Adrenal gland (tissue), 9 donors: ENCODE measurements at regions not wholly inside any gene's neighbourhood (a gene's known extent, or its start where the extent isn't known, plus 50 kb on each side); places are given as distances from the start of the nearest gene placed in this dataset.

ENCODE experiments used
- DNase-seq, 7 donors: peaks; one replicate each; pipeline ENCODE4 v3.0.0-alpha.2; 2019 to 2020
- H3K27ac ChIP-seq, 5 donors: fragments of 200-600 bp; sonication (generic) in 4 of 5; 1 replicate in 3 of 5; 2 replicates in 2 of 5; pipeline versions ENCODE4 v1.5.1 to v1.8.0; 2016 to 2020; ENCODE audit warnings: mild to moderate bottlenecking in 1 of 5
- H3K27me3 ChIP-seq: fragments of 200-600 bp; 2 replicates; pipeline ENCODE4 v1.8.0; 2021
- H3K36me3 ChIP-seq, 2 donors: fragments of 200-600 bp; replicated peaks in 1 of 2; 1 replicate in 1 of 2; 2 replicates in 1 of 2; pipeline versions ENCODE4 v1.5.1 to v1.8.0; 2018 to 2022
- H3K4me1 ChIP-seq, 2 donors: fragments of 200-600 bp; replicated peaks in 1 of 2; 1 replicate in 1 of 2; 2 replicates in 1 of 2; pipeline versions ENCODE4 v1.5.1 to v1.8.0; 2018 to 2021
- H3K4me3 ChIP-seq, 4 donors: fragments of 200-600 bp; sonication (generic) in 3 of 4; one replicate each; pipeline ENCODE4 v1.5.1; 2016 to 2018
- H3K9me3 ChIP-seq, 3 donors: fragments of 200-600 bp; sonication (generic) in 1 of 3; replicated peaks in 1 of 3; 1 replicate in 2 of 3; 2 replicates in 1 of 3; pipeline versions ENCODE4 v1.5.1 to v1.8.0; 2016 to 2021
- POLR2A ChIP-seq, 2 donors: fragments of 450-650 bp; IDR thresholded peaks; one replicate each; pipeline ENCODE4 v1.6.1; 2017; ENCODE audit warnings: antibody characterized with exemption in 2 of 2, mild to moderate bottlenecking in 2 of 2, moderate library complexity in 1 of 2
- WGBS, 4 donors: extraction: QIAGEN DNeasy Blood & Tissue Kit in 2 of 4; methylation state at CpG; one replicate each; pipeline versions ENCODE4 v1.1.5 to v1.1.7; 2013 to 2017; 5-methylcytosine and 5-hydroxymethylcytosine counted together
- intact Hi-C, 2 donors: fragments of 100-400 bp; cut with DNase I; formaldehyde crosslinking; loops; one replicate each; pipeline versions ENCODE4 v1.14.1 to v1.15.0; 2022 to 2023
- TF ChIP-seq, protein P1 (sequence below), 6 experiments: fragments of 450-650 bp in 4 of 6; fragments of 200-600 bp in 2 of 6; sonication (generic) in 1 of 6; IDR thresholded peaks; 1 replicate in 5 of 6; 2 replicates in 1 of 6; pipeline versions ENCODE4 v1.5.1 to v1.8.0; 2016 to 2021; ENCODE audit warnings: antibody characterized with exemption in 6 of 6, mild to moderate bottlenecking in 2 of 6, moderate library complexity in 1 of 6
- donor health status: healthy with polysubstance abuse.
- donor health status: Bipolar disorder and iron deficiency.
- donor health status: DM: yes; HTN: yes; CAD: no.
- donor health status: DM: no; HTN: no; CAD: no.
- donor health status: DM: no; HTN: no; CAD: no.

DNA sequence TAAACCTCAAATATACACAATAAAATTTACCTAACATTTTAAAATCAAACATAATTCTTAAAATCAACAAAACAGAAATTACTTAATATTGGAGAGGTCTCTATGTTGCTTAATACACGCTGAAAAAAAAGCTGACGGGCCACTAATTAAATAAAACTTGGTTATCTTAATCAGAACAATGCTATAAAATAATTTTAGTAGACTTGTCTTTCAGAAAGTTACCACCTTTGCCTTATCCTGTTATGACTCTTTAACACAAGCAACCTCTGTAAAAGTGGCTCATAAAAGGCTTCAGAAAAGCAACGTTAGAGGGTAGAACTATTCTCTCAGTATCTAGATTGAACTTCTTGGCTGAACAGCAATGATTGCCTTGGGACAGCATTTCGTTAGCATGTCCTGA lies 251.0 kb upstream of the RIOK2 start:
- H3K27ac ChIP-seq, result no peak overlapping the region
- H3K27me3 ChIP-seq, result no peaks in the 10 kb centered on the region
- H3K36me3 ChIP-seq, result no peaks in the 10 kb centered on the region
- TF ChIP-seq, protein P1, sequence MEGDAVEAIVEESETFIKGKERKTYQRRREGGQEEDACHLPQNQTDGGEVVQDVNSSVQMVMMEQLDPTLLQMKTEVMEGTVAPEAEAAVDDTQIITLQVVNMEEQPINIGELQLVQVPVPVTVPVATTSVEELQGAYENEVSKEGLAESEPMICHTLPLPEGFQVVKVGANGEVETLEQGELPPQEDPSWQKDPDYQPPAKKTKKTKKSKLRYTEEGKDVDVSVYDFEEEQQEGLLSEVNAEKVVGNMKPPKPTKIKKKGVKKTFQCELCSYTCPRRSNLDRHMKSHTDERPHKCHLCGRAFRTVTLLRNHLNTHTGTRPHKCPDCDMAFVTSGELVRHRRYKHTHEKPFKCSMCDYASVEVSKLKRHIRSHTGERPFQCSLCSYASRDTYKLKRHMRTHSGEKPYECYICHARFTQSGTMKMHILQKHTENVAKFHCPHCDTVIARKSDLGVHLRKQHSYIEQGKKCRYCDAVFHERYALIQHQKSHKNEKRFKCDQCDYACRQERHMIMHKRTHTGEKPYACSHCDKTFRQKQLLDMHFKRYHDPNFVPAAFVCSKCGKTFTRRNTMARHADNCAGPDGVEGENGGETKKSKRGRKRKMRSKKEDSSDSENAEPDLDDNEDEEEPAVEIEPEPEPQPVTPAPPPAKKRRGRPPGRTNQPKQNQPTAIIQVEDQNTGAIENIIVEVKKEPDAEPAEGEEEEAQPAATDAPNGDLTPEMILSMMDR (IDR thresholded peaks at IDR 0.05), result no peak
- no peak for TF ChIP-seq POLR2A (IDR thresholded peaks at IDR 0.05)
- no peaks in the 10 kb centered on the region for H3K4me1 ChIP-seq
- DNase-seq, result no peak
- intact Hi-C loops, result no loop called here
- no peaks in the 10 kb centered on the region for H3K9me3 ChIP-seq
- 58% methylated on average over 4 of the region's 4 CpGs for WGBS, 4 donors
- H3K4me3 ChIP-seq, result no peak overlapping the region

DNA sequence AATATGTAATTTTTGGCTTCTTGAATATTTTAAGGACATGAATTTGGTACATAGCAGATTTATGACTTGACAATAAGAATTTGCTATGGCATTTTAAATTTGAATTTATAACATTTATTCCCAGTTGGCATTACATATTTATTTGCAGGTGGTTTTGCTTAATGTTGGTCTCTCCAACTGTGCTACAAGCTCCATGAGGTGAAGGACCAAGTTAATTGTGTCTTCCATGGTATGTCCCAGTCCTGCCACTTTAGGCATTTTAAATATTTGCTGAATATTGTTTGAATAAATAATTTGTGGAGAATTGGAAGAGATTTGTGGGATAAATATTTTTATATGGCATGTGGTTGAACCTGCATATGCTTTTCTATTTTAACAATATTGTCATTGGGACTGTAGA lies 253.4 kb upstream of the RIOK2 start:
- no peaks in the 10 kb centered on the region for H3K9me3 ChIP-seq
- H3K4me3 ChIP-seq, result no peak overlapping the region
- H3K36me3 ChIP-seq, result no peaks in the 10 kb centered on the region
- DNase-seq, result no peak
- intact Hi-C loops, result no loop called here
- H3K27ac ChIP-seq, result no peak overlapping the region
- TF ChIP-seq, protein P1 (IDR thresholded peaks at IDR 0.05), result no peak
- TF ChIP-seq POLR2A (IDR thresholded peaks at IDR 0.05), result no peak
- no peaks in the 10 kb centered on the region for H3K4me1 ChIP-seq
- no peaks in the 10 kb centered on the region for H3K27me3 ChIP-seq

DNA sequence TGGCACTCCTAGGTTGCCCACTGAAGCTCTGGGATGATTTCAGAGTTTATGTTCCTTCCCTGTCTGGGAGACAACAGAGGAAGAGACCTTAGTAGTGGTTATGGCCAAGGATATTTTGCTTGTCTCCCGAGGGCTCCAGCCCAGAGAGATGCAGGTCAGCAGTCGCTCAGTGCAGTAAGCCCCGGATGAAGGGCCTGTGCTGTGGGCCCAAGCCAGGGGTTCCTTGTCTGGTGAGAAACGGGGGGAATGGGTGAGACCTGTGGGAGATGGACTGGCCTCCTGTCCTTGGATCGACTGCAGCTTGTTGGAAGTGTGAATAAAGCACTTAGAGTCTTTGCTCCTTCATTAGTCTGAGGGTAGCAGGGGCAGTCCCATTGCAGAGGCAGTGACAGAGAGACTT lies 260.7 kb upstream of the RIOK2 start:
- TF ChIP-seq, protein P1 (IDR thresholded peaks at IDR 0.05), result no peak
- no peak for TF ChIP-seq POLR2A (IDR thresholded peaks at IDR 0.05)
- Histone ChIP-seq H3K27ac (no peak overlapping the region), H3K27me3 (no peaks in the 10 kb centered on the region), H3K4me1 (no peaks in the 10 kb centered on the region), H3K9me3 (no peaks in the 10 kb centered on the region), H3K36me3 (no peaks in the 10 kb centered on the region), H3K4me3 (no peak overlapping the region)
- WGBS, 4 donors, result 67 to 93% (median 75%) methylated on average over 5 of the region's 5 CpGs
- intact Hi-C loops, result no loop called here
- DNase-seq, result no peak

DNA sequence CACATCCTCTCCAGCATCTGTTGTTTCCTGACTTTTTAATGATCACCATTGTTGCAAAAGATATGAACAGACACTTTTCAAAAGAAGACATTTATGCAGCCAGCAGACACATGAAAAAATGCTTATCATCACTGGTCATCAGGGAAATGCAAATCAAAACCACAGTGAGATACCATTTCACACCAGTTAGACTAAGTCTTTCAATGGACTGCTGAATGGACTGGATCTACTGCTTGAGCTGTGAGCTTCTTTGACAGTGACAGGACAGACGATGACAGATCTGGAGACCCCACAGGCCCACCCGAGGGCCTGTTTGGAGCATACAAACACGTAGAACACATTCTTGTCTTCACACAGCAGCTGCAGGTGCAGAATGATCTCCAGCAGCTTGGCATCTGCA lies 266.1 kb upstream of the RIOK2 start:
- TF ChIP-seq, protein P1 (IDR thresholded peaks at IDR 0.05), result no peak
- no peak for TF ChIP-seq POLR2A (IDR thresholded peaks at IDR 0.05)
- Histone ChIP-seq H3K9me3 (no peaks in the 10 kb centered on the region), H3K4me1 (no peaks in the 10 kb centered on the region), H3K27me3 (no peaks in the 10 kb centered on the region), H3K36me3 (no peaks in the 10 kb centered on the region), H3K27ac (no peak overlapping the region), H3K4me3 (no peak overlapping the region)
- intact Hi-C loops, result no loop called here
- WGBS, 4 donors, result 32 to 54% (median 40%) methylated on average over 2 to 3 of the region's 3 CpGs
- DNase-seq, result no peak
